ENCODE measurements at regions not wholly inside any gene's neighbourhood (a gene's known extent, or its start where the extent isn't known, plus 50 kb on each side); places are given as distances from the start of the nearest gene placed in this dataset.

DNA sequence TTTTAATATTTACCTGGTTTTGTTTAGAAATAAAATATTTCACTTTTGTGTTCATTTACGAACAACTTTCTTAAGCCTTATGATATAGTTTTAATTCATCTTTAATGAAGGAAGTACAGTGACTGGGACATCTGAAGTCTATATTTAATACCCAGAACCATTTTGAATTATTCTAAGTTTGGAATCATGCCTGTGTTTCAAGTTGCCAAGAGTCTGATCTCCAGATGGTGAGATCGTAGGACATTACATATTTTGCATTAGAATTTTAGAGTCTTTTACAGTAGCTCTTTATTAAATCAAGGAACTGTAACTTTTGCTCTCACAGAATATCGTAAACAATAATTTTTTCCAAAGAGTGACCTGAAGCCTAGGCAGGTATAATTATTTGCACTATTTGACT lies 420.7 kb downstream of the SI start:
- TF ChIP-seq SMC3 (conservative IDR thresholded peaks at IDR 0.05; ENCODE audit: insufficient read depth, low read depth, low read length) (no peak), LARP7 (IDR thresholded peaks at IDR 0.05) (no peak)
- TF ChIP-seq, protein P1, sequence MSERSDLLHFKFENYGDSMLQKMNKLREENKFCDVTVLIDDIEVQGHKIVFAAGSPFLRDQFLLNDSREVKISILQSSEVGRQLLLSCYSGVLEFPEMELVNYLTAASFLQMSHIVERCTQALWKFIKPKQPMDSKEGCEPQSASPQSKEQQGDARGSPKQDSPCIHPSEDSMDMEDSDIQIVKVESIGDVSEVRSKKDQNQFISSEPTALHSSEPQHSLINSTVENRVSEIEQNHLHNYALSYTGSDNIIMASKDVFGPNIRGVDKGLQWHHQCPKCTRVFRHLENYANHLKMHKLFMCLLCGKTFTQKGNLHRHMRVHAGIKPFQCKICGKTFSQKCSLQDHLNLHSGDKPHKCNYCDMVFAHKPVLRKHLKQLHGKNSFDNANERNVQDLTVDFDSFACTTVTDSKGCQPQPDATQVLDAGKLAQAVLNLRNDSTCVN (CRISPR knock-in tag; IDR thresholded peaks at IDR 0.05): no peak
